ENCODE measurements at regions not wholly inside any gene's neighbourhood (a gene's known extent, or its start where the extent isn't known, plus 50 kb on each side); places are given as distances from the start of the nearest gene placed in this dataset.

- Mint-ChIP-seq H3K4me1 (ENCODE audit: insufficient read depth, unreplicated experiment) (no peaks in the 10 kb centered on the region), H3K27ac (ENCODE audit: low read depth, unreplicated experiment) (no peak overlapping the region), H3K4me3 (ENCODE audit: unreplicated experiment) (no peak overlapping the region), H3K27me3 (ENCODE audit: insufficient read depth, unreplicated experiment) (no peaks in the 10 kb centered on the region), H3K9me3 (ENCODE audit: unreplicated experiment) (no peaks in the 10 kb centered on the region), H3K36me3 (ENCODE audit: insufficient read depth, unreplicated experiment) (no peaks in the 10 kb centered on the region)
- TF ChIP-seq CTCF (IDR thresholded peaks at IDR 0.05; ENCODE audit: unreplicated experiment) = no peak
- intact Hi-C loops (cut with micrococcal nuclease) = no loop called here
- no peak for DNase-seq (ENCODE audit: unreplicated experiment)
- ChIA-PET CTCF (interaction anchor here (0.7 kb wide), 1 partner anchor 51 kb away, joined by 4 read pairs; no protein-coding TSS in a partner anchor), POLR2A (no interaction called here)
- no TSS peak for BruUV-seq (replicated peaks)
These were observed 886.6 kb downstream of the TBL1XR1 start for GRCh38 chr3:176310641-176311040.

- intact Hi-C loops (cut with micrococcal nuclease) = no loop called here
- Mint-ChIP-seq H3K4me3 (ENCODE audit: unreplicated experiment) (no peak overlapping the region), H3K4me1 (ENCODE audit: insufficient read depth, unreplicated experiment) (no peaks in the 10 kb centered on the region), H3K27me3 (ENCODE audit: insufficient read depth, unreplicated experiment) (no peaks in the 10 kb centered on the region), H3K9me3 (ENCODE audit: unreplicated experiment) (no peaks in the 10 kb centered on the region), H3K36me3 (ENCODE audit: insufficient read depth, unreplicated experiment) (no peaks in the 10 kb centered on the region), H3K27ac (ENCODE audit: low read depth, unreplicated experiment) (no peak overlapping the region)
- no TSS peak for BruUV-seq (replicated peaks)
- no peak for TF ChIP-seq CTCF (IDR thresholded peaks at IDR 0.05; ENCODE audit: unreplicated experiment)
- DNase-seq (ENCODE audit: unreplicated experiment) = no peak
- POLR2A ChIA-PET = no interaction called here
- CTCF ChIA-PET = no interaction called here
These were observed 895.0 kb downstream of the TBL1XR1 start for GRCh38 chr3:176302271-176302670.

GRCh38 chr3:176296066-176296597 is 901.1 kb downstream of the TBL1XR1 start:
- no TSS peak for BruUV-seq (replicated peaks)
- H3K4me1 Mint-ChIP-seq (ENCODE audit: insufficient read depth, unreplicated experiment) = no peaks in the 10 kb centered on the region
- intact Hi-C loops (cut with micrococcal nuclease) = no loop called here
- ChIA-PET POLR2A (interaction anchor here (0.6 to 0.9 kb wide), 2 partner anchors 9 to 50 kb away, joined by 3 to 5 read pairs; no protein-coding TSS in a partner anchor), CTCF (interaction anchor here (0.7 kb wide), 1 partner anchor 80 kb away, joined by 3 read pairs; no protein-coding TSS in a partner anchor)
- H3K27me3 Mint-ChIP-seq (ENCODE audit: insufficient read depth, unreplicated experiment) = no peaks in the 10 kb centered on the region
- no peak overlapping the region for H3K27ac Mint-ChIP-seq (ENCODE audit: low read depth, unreplicated experiment)
- H3K9me3 Mint-ChIP-seq (ENCODE audit: unreplicated experiment) = no peaks in the 10 kb centered on the region
- H3K4me3 Mint-ChIP-seq (ENCODE audit: unreplicated experiment) = no peak overlapping the region
- H3K36me3 Mint-ChIP-seq (ENCODE audit: insufficient read depth, unreplicated experiment) = no peaks in the 10 kb centered on the region
- TF ChIP-seq CTCF (IDR thresholded peaks at IDR 0.05; ENCODE audit: unreplicated experiment) = no peak
- no peak for DNase-seq (ENCODE audit: unreplicated experiment)

GRCh38 chr3:176293276-176293675 is 904.0 kb downstream of the TBL1XR1 start:
- ChIA-PET CTCF (no interaction called here), POLR2A (no interaction called here)
- BruUV-seq (replicated peaks) = no TSS peak

More at GRCh38 chr3:176293276-176293675, 904.0 kb downstream of the TBL1XR1 start:
- no peak for TF ChIP-seq CTCF (IDR thresholded peaks at IDR 0.05; ENCODE audit: unreplicated experiment)
- no peaks in the 10 kb centered on the region for H3K36me3 Mint-ChIP-seq (ENCODE audit: insufficient read depth, unreplicated experiment)
- intact Hi-C loops (cut with micrococcal nuclease) = no loop called here
- H3K4me1 Mint-ChIP-seq (ENCODE audit: insufficient read depth, unreplicated experiment) = no peaks in the 10 kb centered on the region
- no peak overlapping the region for H3K4me3 Mint-ChIP-seq (ENCODE audit: unreplicated experiment)
- no peak for DNase-seq (ENCODE audit: unreplicated experiment)
- H3K27me3 Mint-ChIP-seq (ENCODE audit: insufficient read depth, unreplicated experiment) = no peaks in the 10 kb centered on the region
- no peak overlapping the region for H3K27ac Mint-ChIP-seq (ENCODE audit: low read depth, unreplicated experiment)
- H3K9me3 Mint-ChIP-seq (ENCODE audit: unreplicated experiment) = no peaks in the 10 kb centered on the region

Measured in MCF 10A (cell line).